ENCODE measurements at regions not wholly inside any gene's neighbourhood (a gene's known extent, or its start where the extent isn't known, plus 50 kb on each side); places are given as distances from the start of the nearest gene placed in this dataset.

GRCh38 chr6:19552076-19552475 is 285.1 kb upstream of the ID4 start:
- H3F3A ChIP-seq (ENCODE audit: insufficient read depth, low read depth), result no peaks in the 10 kb centered on the region
- TF ChIP-seq EZH2 (IDR thresholded peaks at IDR 0.05; ENCODE audit: low read depth) (no peak), CTCF (conservative IDR thresholded peaks at IDR 0.05) (no peak)
- H3K27ac ChIP-seq, result no peak overlapping the region
- POLR2A ChIA-PET (ENCODE audit: unreplicated experiment), result interaction anchor here (0.5 kb wide), 1 partner anchor 53 kb away, joined by 4 read pairs; no protein-coding TSS in a partner anchor
- H3K9me2 ChIP-seq (ENCODE audit: insufficient read depth), result no peaks in the 10 kb centered on the region
- H3K27me3 ChIP-seq (ENCODE audit: insufficient read depth, low read depth), result no peaks in the 10 kb centered on the region
- H3K36me3 ChIP-seq (ENCODE audit: low read depth), result no peaks in the 10 kb centered on the region
- H3K4me1 ChIP-seq (replicated peaks; ENCODE audit: insufficient read depth), result 0 out of 2 replicates have a peak, but pooled peaks cover 4% of the 10 kb centered on the region
- H3K9me3 ChIP-seq (ENCODE audit: insufficient read depth, low read depth), result no peaks in the 10 kb centered on the region
- no peaks in the 10 kb centered on the region for H3K79me2 ChIP-seq (ENCODE audit: low read depth)
- no peak overlapping the region for H2AFZ ChIP-seq
- no peak overlapping the region for H3K4me2 ChIP-seq
- no peak overlapping the region for H3K4me3 ChIP-seq
- BruUV-seq (replicated peaks), result no TSS peak
- H4K20me1 ChIP-seq (ENCODE audit: insufficient read depth), result no peaks in the 10 kb centered on the region
- intact Hi-C loops (cut with micrococcal nuclease; ENCODE audit: unreplicated experiment), result no loop called here
- CTCF ChIA-PET, result no interaction called here
- no peak for DNase-seq

- Histone ChIP-seq H3K36me3 (ENCODE audit: low read depth) (no peaks in the 10 kb centered on the region), H3K4me3 (no peak overlapping the region), H3K79me2 (ENCODE audit: low read depth) (no peaks in the 10 kb centered on the region), H4K20me1 (ENCODE audit: insufficient read depth) (no peaks in the 10 kb centered on the region), H2AFZ (no peak overlapping the region), H3K9me3 (ENCODE audit: insufficient read depth, low read depth) (no peaks in the 10 kb centered on the region), H3K27me3 (ENCODE audit: insufficient read depth, low read depth) (no peaks in the 10 kb centered on the region), H3K9me2 (ENCODE audit: insufficient read depth) (no peaks in the 10 kb centered on the region), H3K4me2 (no peak overlapping the region), H3K27ac (no peak overlapping the region), H3F3A (ENCODE audit: insufficient read depth, low read depth) (no peaks in the 10 kb centered on the region), H3K4me1 (replicated peaks; ENCODE audit: insufficient read depth) (0 out of 2 replicates have a peak, but pooled peaks cover 4% of the 10 kb centered on the region)
- intact Hi-C loops (cut with micrococcal nuclease; ENCODE audit: unreplicated experiment), result no loop called here
- TF ChIP-seq EZH2 (IDR thresholded peaks at IDR 0.05; ENCODE audit: low read depth) (no peak), CTCF (conservative IDR thresholded peaks at IDR 0.05) (no peak)
- no TSS peak for BruUV-seq (replicated peaks)
- ChIA-PET POLR2A (ENCODE audit: unreplicated experiment) (no interaction called here), CTCF (no interaction called here)
- no peak for DNase-seq
Observed at GRCh38 chr6:19552588-19552987, 284.6 kb upstream of the ID4 start.

- H2AFZ ChIP-seq, result no peak overlapping the region
- H3K4me2 ChIP-seq, result no peak overlapping the region
- ChIA-PET POLR2A (ENCODE audit: unreplicated experiment) (no interaction called here), CTCF (no interaction called here)
- no peaks in the 10 kb centered on the region for H3F3A ChIP-seq (ENCODE audit: insufficient read depth, low read depth)
- no peak overlapping the region for H3K4me3 ChIP-seq
- no peaks in the 10 kb centered on the region for H3K79me2 ChIP-seq (ENCODE audit: low read depth)
- no peaks in the 10 kb centered on the region for H3K27me3 ChIP-seq (ENCODE audit: insufficient read depth, low read depth)
- no peaks in the 10 kb centered on the region for H3K36me3 ChIP-seq (ENCODE audit: low read depth)
- H4K20me1 ChIP-seq (ENCODE audit: insufficient read depth), result no peaks in the 10 kb centered on the region
- no peak overlapping the region for H3K27ac ChIP-seq
- no peak for DNase-seq
- no peaks in the 10 kb centered on the region for H3K9me2 ChIP-seq (ENCODE audit: insufficient read depth)
- intact Hi-C loops (cut with micrococcal nuclease; ENCODE audit: unreplicated experiment), result no loop called here
- no peak for TF ChIP-seq EZH2 (IDR thresholded peaks at IDR 0.05; ENCODE audit: low read depth)
- no peak for TF ChIP-seq CTCF (conservative IDR thresholded peaks at IDR 0.05)
- H3K9me3 ChIP-seq (ENCODE audit: insufficient read depth, low read depth), result no peaks in the 10 kb centered on the region
- no TSS peak for BruUV-seq (replicated peaks)
- 0 out of 2 replicates have a peak, but pooled peaks cover 4% of the 10 kb centered on the region for H3K4me1 ChIP-seq (replicated peaks; ENCODE audit: insufficient read depth)
Observed at GRCh38 chr6:19554356-19555225, 282.6 kb upstream of the ID4 start.

All from PC-9 (cell line).